DND-41 (cell line): ENCODE measurements at regions not wholly inside any gene's neighbourhood (a gene's known extent, or its start where the extent isn't known, plus 50 kb on each side); places are given as distances from the start of the nearest gene placed in this dataset.

Experiments used
- EZH2 ChIP-seq: IDR thresholded peaks from 3 replicates; pipeline ENCODE4 v1.6.1; 2012; ENCODE audit warnings: borderline replicate concordance, low read depth, mild to moderate bottlenecking, moderate library complexity, low read length, inconsistent platforms; ENCODE audit not compliant: severe bottlenecking
- TF ChIP-seq, protein P1 (sequence below): IDR thresholded peaks from 2 replicates; pipeline ENCODE4 v1.5.1; 2012; ENCODE audit warnings: borderline replicate concordance, low read length, moderate library complexity, mild to moderate bottlenecking; ENCODE audit not compliant: poor library complexity, severe bottlenecking; ENCODE audit errors: extremely low read depth

DNA sequence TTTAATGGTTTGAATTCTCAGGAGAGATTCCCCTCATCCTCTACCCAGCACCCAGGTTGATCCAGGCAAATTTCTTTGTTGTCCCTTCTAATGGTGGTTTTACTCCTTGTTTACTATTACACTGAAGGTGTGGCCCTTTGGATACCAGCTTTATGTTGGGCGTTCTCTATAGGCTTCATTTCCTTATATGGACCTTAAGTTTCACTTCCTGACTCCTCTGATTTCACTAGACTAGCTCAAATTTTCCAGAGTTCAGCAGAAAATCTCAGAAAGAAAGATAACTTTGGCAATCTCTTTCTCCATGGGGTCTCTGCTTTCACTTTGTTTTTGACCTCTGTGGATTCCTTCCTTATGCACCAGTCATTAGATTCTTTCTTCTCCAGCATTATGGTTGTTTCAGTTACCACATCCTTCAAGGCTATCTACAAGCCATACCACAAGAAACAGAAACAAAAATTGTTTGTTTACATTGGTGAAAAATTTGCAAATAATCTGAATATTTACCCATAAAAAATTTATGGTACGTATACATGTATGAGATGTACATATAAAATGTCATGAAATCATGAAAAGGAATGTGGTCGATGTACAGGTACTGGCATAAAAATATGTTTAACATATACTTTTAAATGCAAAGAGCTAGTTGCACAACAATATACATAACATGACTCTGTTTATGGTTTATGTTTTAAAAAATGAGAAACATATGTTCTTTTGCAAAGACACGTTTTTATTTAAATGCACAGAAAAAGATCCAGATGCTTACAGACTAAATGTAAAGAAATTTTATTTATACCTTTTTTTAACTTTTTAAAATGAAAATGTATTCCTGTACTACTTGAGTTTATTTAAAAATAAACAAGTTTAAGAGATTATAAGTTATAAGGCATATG is 212.6 kb downstream of the LACC1 start:
- TF ChIP-seq, protein P1, sequence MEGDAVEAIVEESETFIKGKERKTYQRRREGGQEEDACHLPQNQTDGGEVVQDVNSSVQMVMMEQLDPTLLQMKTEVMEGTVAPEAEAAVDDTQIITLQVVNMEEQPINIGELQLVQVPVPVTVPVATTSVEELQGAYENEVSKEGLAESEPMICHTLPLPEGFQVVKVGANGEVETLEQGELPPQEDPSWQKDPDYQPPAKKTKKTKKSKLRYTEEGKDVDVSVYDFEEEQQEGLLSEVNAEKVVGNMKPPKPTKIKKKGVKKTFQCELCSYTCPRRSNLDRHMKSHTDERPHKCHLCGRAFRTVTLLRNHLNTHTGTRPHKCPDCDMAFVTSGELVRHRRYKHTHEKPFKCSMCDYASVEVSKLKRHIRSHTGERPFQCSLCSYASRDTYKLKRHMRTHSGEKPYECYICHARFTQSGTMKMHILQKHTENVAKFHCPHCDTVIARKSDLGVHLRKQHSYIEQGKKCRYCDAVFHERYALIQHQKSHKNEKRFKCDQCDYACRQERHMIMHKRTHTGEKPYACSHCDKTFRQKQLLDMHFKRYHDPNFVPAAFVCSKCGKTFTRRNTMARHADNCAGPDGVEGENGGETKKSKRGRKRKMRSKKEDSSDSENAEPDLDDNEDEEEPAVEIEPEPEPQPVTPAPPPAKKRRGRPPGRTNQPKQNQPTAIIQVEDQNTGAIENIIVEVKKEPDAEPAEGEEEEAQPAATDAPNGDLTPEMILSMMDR = no peak
- TF ChIP-seq EZH2 = no peak
